Caco-2 (cell line): ENCODE measurements at regions not wholly inside any gene's neighbourhood (a gene's known extent, or its start where the extent isn't known, plus 50 kb on each side); places are given as distances from the start of the nearest gene placed in this dataset.

Experiments used
- BruUV-seq: library from RNA; stranded (reverse); fragments of 400-500 nt; replicated peaks from 2 replicates; lab custom pipeline; 2021; lab: Mats Ljungman, UMichigan
- CTCF ChIA-PET: fragments of 300-600 bp; sonication (Branson Sonifier 250); formaldehyde crosslinking; loops from one replicate; lab custom pipeline; 2022; ENCODE audit warnings: antibody characterized with exemption; lab: Charles Lee
- POLR2A ChIA-PET: fragments of 300-600 bp; sonication (Branson Sonifier 250); formaldehyde crosslinking; loops from one replicate; lab custom pipeline; 2022; ENCODE audit warnings: antibody characterized with exemption; lab: Charles Lee
- DNase-seq, 2 experiments: peaks; one replicate each; pipeline versions ENCODE4 v3.0.0 to v3.0.0-alpha.2; 2020 to 2022
- H3K27me3 ChIP-seq: replicated peaks from 2 replicates; pipeline ENCODE4 v1.6.0; 2011; ENCODE audit warnings: low read length; ENCODE audit not compliant: control insufficient read depth, insufficient read depth
- H3K36me3 ChIP-seq: 2 replicates; pipeline ENCODE4 v1.5.1; 2011; ENCODE audit warnings: low read length; ENCODE audit not compliant: control insufficient read depth, insufficient read depth
- H3K4me1 ChIP-seq: fragments of 250-450 bp; sonication (Bioruptor Pico); 2 replicates; pipeline ENCODE4 v1.5.1; 2020; ENCODE audit warnings: mild to moderate bottlenecking
- H3K4me3 ChIP-seq: 2 replicates; pipeline ENCODE4 v1.5.1; 2011; ENCODE audit warnings: low read depth, mild to moderate bottlenecking, control low read depth, low read length
- H3K9me3 ChIP-seq: fragments of 250-450 bp; sonication (Bioruptor Pico); 2 replicates; pipeline ENCODE4 v1.5.1; 2020; ENCODE audit warnings: mild to moderate bottlenecking, moderate library complexity
- H3K27ac Mint-ChIP-seq: one replicate; pipeline ENCODE4 v1.8.0; 2022; ENCODE audit warnings: mixed read lengths; ENCODE audit not compliant: unreplicated experiment
- H3K27me3 Mint-ChIP-seq: one replicate; pipeline ENCODE4 v1.8.0; 2022; ENCODE audit warnings: mixed read lengths; ENCODE audit not compliant: insufficient read depth, unreplicated experiment
- H3K36me3 Mint-ChIP-seq: one replicate; pipeline ENCODE4 v1.8.0; 2022; ENCODE audit warnings: mild to moderate bottlenecking, mixed read lengths; ENCODE audit not compliant: insufficient read depth, unreplicated experiment
- H3K4me1 Mint-ChIP-seq: one replicate; pipeline ENCODE4 v1.8.0; 2022; ENCODE audit warnings: low read depth, mixed read lengths; ENCODE audit not compliant: unreplicated experiment
- H3K4me3 Mint-ChIP-seq: one replicate; pipeline ENCODE4 v1.8.0; 2022; ENCODE audit warnings: mild to moderate bottlenecking, moderate library complexity, mixed read lengths; ENCODE audit not compliant: unreplicated experiment
- H3K9me3 Mint-ChIP-seq: one replicate; pipeline ENCODE4 v1.8.0; 2022; ENCODE audit warnings: mixed read lengths; ENCODE audit not compliant: unreplicated experiment
- CTCF ChIP-seq, 2 experiments: fragments of 200-600 bp in 1 of 2; IDR thresholded peaks; 1 replicate in 1 of 2; 2 replicates in 1 of 2; pipeline versions ENCODE4 v1.5.1 to v1.8.0; 2011 to 2022; ENCODE audit warnings: antibody characterized with exemption in 1 of 2, control low read depth in 1 of 2, inconsistent platforms in 1 of 2, low read depth in 1 of 2, low read length in 1 of 2, mild to moderate bottlenecking in 1 of 2, moderate library complexity in 1 of 2; ENCODE audit not compliant: insufficient read depth in 1 of 2, severe bottlenecking in 1 of 2, unreplicated experiment in 1 of 2
- intact Hi-C: fragments of 100-400 bp; cut with micrococcal nuclease; formaldehyde crosslinking; loops from one replicate; pipeline ENCODE4 v1.10.0; 2022; ENCODE audit not compliant: unreplicated experiment

GRCh38 chr1:189696297-189696696 is 781.4 kb downstream of the BRINP3 start:
- no peak for DNase-seq
- CTCF ChIA-PET: no interaction called here
- Histone ChIP-seq H3K36me3 (no peaks in the 10 kb centered on the region), H3K4me3 (no peak overlapping the region), H3K27me3 (no peaks in the 10 kb centered on the region), H3K9me3 (no peaks in the 10 kb centered on the region), H3K4me1 (no peaks in the 10 kb centered on the region)
- Mint-ChIP-seq H3K4me3 (no peak overlapping the region), H3K4me1 (peaks cover 2% of the 10 kb centered on the region), H3K9me3 (no peaks in the 10 kb centered on the region), H3K27ac (no peak overlapping the region), H3K27me3 (no peaks in the 10 kb centered on the region), H3K36me3 (no peaks in the 10 kb centered on the region)
- no TSS peak for BruUV-seq
- no peak for TF ChIP-seq CTCF (IDR thresholded peaks at IDR 0.05; ENCODE audit: insufficient read depth in 1 of 2, low read depth in 1 of 2, low read length in 1 of 2, severe bottlenecking in 1 of 2, unreplicated experiment in 1 of 2)
- POLR2A ChIA-PET: no interaction called here
- intact Hi-C loops: no loop called here

GRCh38 chr1:189697113-189697512 is 780.6 kb downstream of the BRINP3 start:
- intact Hi-C loops: no loop called here
- Mint-ChIP-seq H3K27me3 (no peaks in the 10 kb centered on the region), H3K9me3 (no peaks in the 10 kb centered on the region), H3K4me3 (no peak overlapping the region), H3K27ac (no peak overlapping the region), H3K36me3 (no peaks in the 10 kb centered on the region), H3K4me1 (peaks cover 7% of the 10 kb centered on the region)
- ChIA-PET POLR2A (no interaction called here), CTCF (interaction anchor here (0.6 kb wide), 2 partner anchors 267 to 444 kb away, joined by 3 to 4 read pairs; no protein-coding TSS in a partner anchor)
- H3K27me3 ChIP-seq: no peaks in the 10 kb centered on the region
- no peak overlapping the region for H3K4me3 ChIP-seq
- H3K36me3 ChIP-seq: no peaks in the 10 kb centered on the region
- no TSS peak for BruUV-seq
- H3K4me1 ChIP-seq: no peaks in the 10 kb centered on the region
- H3K9me3 ChIP-seq: no peaks in the 10 kb centered on the region
- no peak for DNase-seq
- no peak for TF ChIP-seq CTCF (IDR thresholded peaks at IDR 0.05; ENCODE audit: insufficient read depth in 1 of 2, low read depth in 1 of 2, low read length in 1 of 2, severe bottlenecking in 1 of 2, unreplicated experiment in 1 of 2)

- Mint-ChIP-seq H3K4me3 (no peak overlapping the region), H3K36me3 (no peaks in the 10 kb centered on the region), H3K9me3 (no peaks in the 10 kb centered on the region), H3K27ac (no peak overlapping the region), H3K27me3 (no peaks in the 10 kb centered on the region), H3K4me1 (peaks cover 7% of the 10 kb centered on the region)
- intact Hi-C loops: no loop called here
- no TSS peak for BruUV-seq
- no peak overlapping the region for H3K4me3 ChIP-seq
- CTCF ChIA-PET: no interaction called here
- H3K9me3 ChIP-seq: no peaks in the 10 kb centered on the region
- DNase-seq: no peak
- H3K4me1 ChIP-seq: no peaks in the 10 kb centered on the region
- no peaks in the 10 kb centered on the region for H3K27me3 ChIP-seq
- POLR2A ChIA-PET: no interaction called here
- TF ChIP-seq CTCF (IDR thresholded peaks at IDR 0.05; ENCODE audit: insufficient read depth in 1 of 2, low read depth in 1 of 2, low read length in 1 of 2, severe bottlenecking in 1 of 2, unreplicated experiment in 1 of 2): no peak
- H3K36me3 ChIP-seq: no peaks in the 10 kb centered on the region
Observed at GRCh38 chr1:189701606-189702005, 776.1 kb downstream of the BRINP3 start.
